Endothelial cell of umbilical vein (primary cell): ENCODE measurements at regions not wholly inside any gene's neighbourhood (a gene's known extent, or its start where the extent isn't known, plus 50 kb on each side); places are given as distances from the start of the nearest gene placed in this dataset.

ENCODE experiments used
- BruUV-seq: library from RNA; stranded (reverse); fragments of 400-500 nt; replicated peaks from 2 replicates; lab custom pipeline; 2021; lab: Mats Ljungman, UMichigan
- CTCF ChIA-PET: fragments of 300-600, 350-600 bp; sonication (Branson Sonifier 250); formaldehyde crosslinking; loops from one replicate; lab custom pipeline; 2021; ENCODE audit warnings: antibody characterized with exemption, inconsistent platforms; lab: Charles Lee
- POLR2A ChIA-PET: fragments of 300-600, 350-600 bp; sonication (Branson Sonifier 250); formaldehyde crosslinking; loops from one replicate; lab custom pipeline; 2021; ENCODE audit warnings: antibody characterized with exemption, inconsistent platforms; lab: Charles Lee
- DNase-seq: peaks from one replicate; pipeline ENCODE4 v3.0.0-alpha.2; 2011; ENCODE audit warnings: low read depth, low spot score
- FAIRE-seq: peaks from 2 replicates; lab custom pipeline; 2011; peaks lifted over from hg19 to GRCh38; lab: Jason Lieb, UNC
- H2AFZ ChIP-seq: 2 replicates; pipeline ENCODE4 v1.6.0; 2012; ENCODE audit warnings: low read depth, low read length, control low read depth, inconsistent platforms
- H3K27ac ChIP-seq: 2 replicates; pipeline ENCODE4 v1.5.1; 2011; ENCODE audit warnings: low read depth, mild to moderate bottlenecking, control low read depth, low read length, moderate library complexity; ENCODE audit not compliant: insufficient read depth
- H3K27me3 ChIP-seq, 2 experiments: 2 replicates each; pipeline versions ENCODE4 v1.6.0 to v1.6.1; 2011; ENCODE audit warnings: low read length in 2 of 2, mixed read lengths in 1 of 2; ENCODE audit not compliant: control insufficient read depth in 2 of 2, insufficient read depth in 2 of 2
- H3K36me3 ChIP-seq, 2 experiments: 2 replicates in 1 of 2; 3 replicates in 1 of 2; pipeline ENCODE4 v1.5.1; 2011; ENCODE audit warnings: low read length in 2 of 2, mild to moderate bottlenecking in 1 of 2, moderate library complexity in 1 of 2; ENCODE audit not compliant: control insufficient read depth in 2 of 2, insufficient read depth in 2 of 2; ENCODE audit errors: extremely low read depth in 1 of 2
- H3K4me1 ChIP-seq: 3 replicates; pipeline ENCODE4 v1.5.1; 2011; ENCODE audit warnings: mild to moderate bottlenecking, low read length; ENCODE audit not compliant: control insufficient read depth, insufficient read depth; ENCODE audit errors: extremely low read depth
- H3K4me2 ChIP-seq: 2 replicates; pipeline ENCODE4 v1.6.1; 2011; ENCODE audit warnings: low read length, control low read depth, mixed read lengths; ENCODE audit not compliant: insufficient read depth
- H3K4me3 ChIP-seq, 3 experiments: fragments of 200-600 bp in 1 of 3; sonication (generic), shearing (Covaris generic) in 1 of 3; replicated peaks in 1 of 3; 2 replicates each; pipeline ENCODE4 v1.5.1; 2011 to 2016; ENCODE audit warnings: control low read depth in 3 of 3, low read length in 3 of 3, mild to moderate bottlenecking in 2 of 3, inconsistent platforms in 1 of 3, low read depth in 1 of 3, moderate library complexity in 1 of 3; ENCODE audit not compliant: insufficient read depth in 1 of 3
- H3K79me2 ChIP-seq: 2 replicates; pipeline ENCODE4 v1.6.0; 2012; ENCODE audit warnings: low read length, inconsistent platforms; ENCODE audit not compliant: control insufficient read depth, insufficient read depth
- H3K9ac ChIP-seq: replicated peaks from 2 replicates; pipeline ENCODE3; 2011; ENCODE audit warnings: low read length, control low read depth; ENCODE audit not compliant: insufficient read depth; ENCODE audit errors: extremely low read depth
- H3K9me1 ChIP-seq: replicated peaks from 3 replicates; pipeline ENCODE4 v1.6.0; 2011; ENCODE audit warnings: mild to moderate bottlenecking, low read length; ENCODE audit not compliant: control insufficient read depth, insufficient read depth; ENCODE audit errors: extremely low read depth
- H3K9me3 ChIP-seq: replicated peaks from 2 replicates; pipeline ENCODE4 v1.5.1; 2012; ENCODE audit warnings: low read length, inconsistent platforms; ENCODE audit not compliant: control insufficient read depth, insufficient read depth
- H4K20me1 ChIP-seq: replicated peaks from 2 replicates; pipeline ENCODE3; 2011; ENCODE audit warnings: mild to moderate bottlenecking, low read length; ENCODE audit not compliant: control insufficient read depth, insufficient read depth; ENCODE audit errors: extremely low read depth
- EZH2 ChIP-seq: IDR thresholded peaks from 2 replicates; pipeline ENCODE4 v1.6.1; 2012; ENCODE audit warnings: borderline replicate concordance, low read depth, mild to moderate bottlenecking, moderate library complexity, low read length, inconsistent platforms; ENCODE audit not compliant: severe bottlenecking
- FOS ChIP-seq: IDR thresholded peaks from 2 replicates; pipeline ENCODE4 v1.6.1; 2011; ENCODE audit warnings: mild to moderate bottlenecking, low read length, moderate library complexity, borderline replicate concordance; ENCODE audit not compliant: insufficient read depth
- GATA2 ChIP-seq: IDR thresholded peaks from 2 replicates; pipeline ENCODE4 v1.7.0; 2011; ENCODE audit warnings: low read depth, mild to moderate bottlenecking, moderate library complexity, mixed read lengths, low read length; ENCODE audit not compliant: insufficient read length, insufficient read depth
- dilution Hi-C: fragments of 300-500 bp; cut with MboI; formaldehyde crosslinking; loops from one replicate; pipeline ENCODE4 v1.15.0; 2019; ENCODE audit warnings: low sequenced_read_pairs; ENCODE audit not compliant: extremely low pct_ligation_motif_present
- intact Hi-C: fragments of 100-400 bp; cut with micrococcal nuclease; formaldehyde crosslinking; loops from one replicate; pipeline ENCODE4 v1.10.0; 2022
- TF ChIP-seq, protein P1 (sequence below): IDR thresholded peaks from 2 replicates; pipeline ENCODE4 v1.6.1; 2011; ENCODE audit not compliant: insufficient read depth, insufficient read length

DNA sequence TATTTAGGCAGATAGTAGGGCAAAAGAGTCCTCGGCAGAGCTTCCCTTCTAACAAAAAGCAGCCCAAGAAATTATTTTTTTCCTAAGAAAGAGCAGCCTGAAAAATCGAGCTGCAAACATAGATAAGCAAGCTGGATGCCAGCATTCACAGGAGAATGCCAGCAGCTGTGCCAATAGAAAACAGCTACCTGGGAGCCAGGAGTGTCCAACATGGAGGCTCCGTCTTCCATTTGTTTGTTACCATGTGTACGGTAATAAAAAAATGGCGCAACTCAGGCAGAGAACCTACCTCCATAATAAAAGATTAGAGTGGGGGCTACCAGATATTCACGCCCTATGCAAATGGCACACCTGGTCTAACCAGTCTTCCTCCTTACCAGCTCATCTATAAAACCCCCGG lies 77.6 kb upstream of the IPO5 start:
- Histone ChIP-seq H4K20me1 (no peaks in the 10 kb centered on the region), H3K9me1 (no peaks in the 10 kb centered on the region), H3K27me3 (no peaks in the 10 kb centered on the region), H3K9ac (no peak overlapping the region), H3K4me3 (no peak overlapping the region), H3K27ac (no peak overlapping the region), H3K4me1 (peaks cover 14% of the 10 kb centered on the region), H3K79me2 (no peaks in the 10 kb centered on the region), H2AFZ (no peak overlapping the region), H3K9me3 (no peaks in the 10 kb centered on the region), H3K36me3 (no peaks in the 10 kb centered on the region), H3K4me2 (no peak overlapping the region)
- FAIRE-seq (no peak), DNase-seq (no peak)
- CTCF ChIA-PET: interaction anchor here (0.6 to 1.4 kb wide), 2 partner anchors 13 to 72 kb away, joined by 3 read pairs; no protein-coding TSS in a partner anchor
- POLR2A ChIA-PET: no interaction called here
- intact Hi-C loops (no loop called here), dilution Hi-C loops (no loop called here)
- BruUV-seq: no TSS peak
- TF ChIP-seq FOS (no peak), GATA2 (no peak)
- TF ChIP-seq, protein P1, sequence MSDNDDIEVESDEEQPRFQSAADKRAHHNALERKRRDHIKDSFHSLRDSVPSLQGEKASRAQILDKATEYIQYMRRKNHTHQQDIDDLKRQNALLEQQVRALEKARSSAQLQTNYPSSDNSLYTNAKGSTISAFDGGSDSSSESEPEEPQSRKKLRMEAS: no peak

DNA sequence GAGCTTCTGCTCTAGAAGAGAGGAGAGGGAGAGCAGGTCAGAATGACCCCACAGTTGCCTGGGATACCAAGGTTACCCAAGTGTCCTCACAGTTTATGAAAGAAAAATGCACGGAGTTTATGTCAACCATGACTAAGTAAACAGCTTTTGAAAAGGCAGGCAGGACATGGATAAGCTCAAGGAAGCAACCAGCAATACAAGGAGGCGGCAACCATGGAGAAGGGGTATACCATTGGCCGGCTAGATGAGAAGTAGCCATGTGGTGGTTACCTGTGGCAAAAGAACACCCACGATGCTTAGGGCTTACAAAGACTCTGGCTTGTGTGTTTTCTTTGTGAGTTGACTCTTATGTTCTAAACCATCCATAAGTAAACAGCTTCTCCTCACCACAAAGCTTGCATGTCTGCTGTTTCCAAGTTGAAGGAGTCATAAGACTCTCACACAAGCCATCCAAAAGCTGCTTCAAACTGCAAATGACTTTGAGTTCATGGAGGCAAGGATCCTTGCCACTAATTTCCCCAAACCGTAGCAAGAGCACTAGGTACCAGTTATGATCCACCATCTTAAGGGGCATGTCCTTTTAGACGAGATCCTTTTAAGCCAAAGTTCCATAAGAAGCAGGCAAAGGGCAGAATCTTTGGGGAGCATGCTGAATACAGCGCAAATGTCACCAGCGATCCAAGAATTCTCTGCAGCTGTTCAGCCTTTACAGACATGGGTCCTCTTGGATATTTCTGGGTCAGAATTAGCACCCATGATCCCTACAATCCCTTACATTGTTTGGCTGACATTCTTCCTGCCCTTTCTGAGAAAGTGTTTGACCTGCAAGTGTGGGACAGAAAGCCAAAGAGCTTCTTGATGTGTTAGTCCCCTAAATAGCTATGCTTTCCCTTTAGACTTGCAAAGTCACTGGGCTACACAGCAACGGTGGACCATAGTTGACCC lies 74.8 kb upstream of the IPO5 start:
- Histone ChIP-seq H3K4me1 (peaks cover 14% of the 10 kb centered on the region), H3K4me2 (no peak overlapping the region), H3K27ac (no peak overlapping the region), H3K9ac (no peak overlapping the region), H2AFZ (no peak overlapping the region), H3K36me3 (no peaks in the 10 kb centered on the region), H3K4me3 (no peak overlapping the region), H3K9me3 (no peaks in the 10 kb centered on the region), H3K79me2 (no peaks in the 10 kb centered on the region), H3K9me1 (no peaks in the 10 kb centered on the region), H3K27me3 (no peaks in the 10 kb centered on the region), H4K20me1 (no peaks in the 10 kb centered on the region)
- FAIRE-seq: no peak
- TF ChIP-seq EZH2: no peak
- ChIA-PET POLR2A (no interaction called here), CTCF (interaction anchor here (1.0 to 2.3 kb wide), 7 partner anchors 11 to 774 kb away, joined by 3 to 11 read pairs (median 4); no protein-coding TSS in a partner anchor)
- DNase-seq: no peak
- dilution Hi-C loops: no loop called here
- no TSS peak for BruUV-seq
- intact Hi-C loops: no loop called here
